Upper lobe of left lung (tissue), 4 donors: ENCODE measurements at regions not wholly inside any gene's neighbourhood (a gene's known extent, or its start where the extent isn't known, plus 50 kb on each side); places are given as distances from the start of the nearest gene placed in this dataset.

Experiments used
- CTCF ChIP-seq, 6 experiments: fragments of 450-650 bp in 4 of 6; fragments of 200-600 bp in 2 of 6; sonication (generic) in 2 of 6; IDR thresholded peaks; one replicate each; pipeline ENCODE4 v1.5.1; 2016 to 2019; ENCODE audit warnings: antibody characterized with exemption in 6 of 6
- POLR2A ChIP-seq, 4 donors: fragments of 450-650 bp; IDR thresholded peaks; one replicate each; pipeline ENCODE4 v1.5.1; 2016 to 2017; ENCODE audit warnings: antibody characterized with exemption in 4 of 4, mild to moderate bottlenecking in 2 of 4
- POLR2AphosphoS5 ChIP-seq, 2 donors: sonication (generic); formaldehyde crosslinking; IDR thresholded peaks; one replicate each; pipeline ENCODE4 v1.5.1; 2017; ENCODE audit warnings: antibody characterized with exemption in 2 of 2

DNA sequence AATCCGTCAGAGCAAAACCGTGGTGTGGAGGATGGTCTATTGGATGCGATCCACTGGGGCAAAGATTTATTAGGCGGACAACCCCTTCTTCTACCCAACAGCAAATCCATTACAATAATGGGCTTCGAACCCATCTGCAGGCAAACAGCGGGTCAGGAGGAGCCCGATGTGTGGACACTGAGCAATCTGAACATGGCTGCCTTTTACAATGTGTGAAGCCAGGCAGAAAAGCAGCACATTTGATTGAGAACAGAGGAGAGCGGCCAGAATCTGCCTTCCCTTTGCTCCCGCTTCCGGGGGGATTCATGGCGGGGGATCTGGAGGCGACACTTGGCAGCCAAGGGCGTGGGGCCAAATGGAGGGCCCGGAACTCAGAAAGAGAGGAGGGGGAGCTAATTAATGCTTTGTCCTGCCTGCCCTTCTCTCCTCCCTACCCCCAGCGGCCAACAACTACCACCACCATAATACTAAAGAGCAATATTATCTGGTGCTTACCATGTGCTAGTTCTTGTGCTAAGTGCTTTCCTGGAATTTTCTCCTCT lies 133.0 kb downstream of the EMX2 start:
- TF ChIP-seq POLR2A (IDR thresholded peaks at IDR 0.05) (no peak), CTCF (IDR thresholded peaks at IDR 0.05) (no peak), POLR2AphosphoS5 (IDR thresholded peaks at IDR 0.05) (no peak)
